ENCODE measurements at regions not wholly inside any gene's neighbourhood (a gene's known extent, or its start where the extent isn't known, plus 50 kb on each side); places are given as distances from the start of the nearest gene placed in this dataset.
"Not testable (repeated sequence)": the region's sequence is repeated elsewhere in the genome, so short reads cannot be mapped to it uniquely, and the experiment has no call there.

- Histone ChIP-seq H3K27ac (no peak overlapping the region), H2AFZ (no peak overlapping the region), H3K27me3 (ENCODE audit: control insufficient read depth, insufficient read depth, low read length) (no peaks in the 10 kb centered on the region), H3K4me2 (ENCODE audit: low read length) (no peak overlapping the region), H3K36me3 (ENCODE audit: control insufficient read depth, insufficient read depth, low read length) (no peaks in the 10 kb centered on the region), H3K9ac (no peak overlapping the region), H3K9me3 (ENCODE audit: control insufficient read depth, low read length) (no peaks in the 10 kb centered on the region), H3K4me3 (ENCODE audit: low read depth, low read length) (no peak overlapping the region), H3K4me1 (no peaks in the 10 kb centered on the region), H3K79me2 (no peaks in the 10 kb centered on the region)
- TF ChIP-seq, protein P1, sequence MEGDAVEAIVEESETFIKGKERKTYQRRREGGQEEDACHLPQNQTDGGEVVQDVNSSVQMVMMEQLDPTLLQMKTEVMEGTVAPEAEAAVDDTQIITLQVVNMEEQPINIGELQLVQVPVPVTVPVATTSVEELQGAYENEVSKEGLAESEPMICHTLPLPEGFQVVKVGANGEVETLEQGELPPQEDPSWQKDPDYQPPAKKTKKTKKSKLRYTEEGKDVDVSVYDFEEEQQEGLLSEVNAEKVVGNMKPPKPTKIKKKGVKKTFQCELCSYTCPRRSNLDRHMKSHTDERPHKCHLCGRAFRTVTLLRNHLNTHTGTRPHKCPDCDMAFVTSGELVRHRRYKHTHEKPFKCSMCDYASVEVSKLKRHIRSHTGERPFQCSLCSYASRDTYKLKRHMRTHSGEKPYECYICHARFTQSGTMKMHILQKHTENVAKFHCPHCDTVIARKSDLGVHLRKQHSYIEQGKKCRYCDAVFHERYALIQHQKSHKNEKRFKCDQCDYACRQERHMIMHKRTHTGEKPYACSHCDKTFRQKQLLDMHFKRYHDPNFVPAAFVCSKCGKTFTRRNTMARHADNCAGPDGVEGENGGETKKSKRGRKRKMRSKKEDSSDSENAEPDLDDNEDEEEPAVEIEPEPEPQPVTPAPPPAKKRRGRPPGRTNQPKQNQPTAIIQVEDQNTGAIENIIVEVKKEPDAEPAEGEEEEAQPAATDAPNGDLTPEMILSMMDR (IDR thresholded peaks at IDR 0.05): no peak
Observed at GRCh38 chr6:15751721-15752350, 89.0 kb upstream of the DTNBP1 start.

DNA sequence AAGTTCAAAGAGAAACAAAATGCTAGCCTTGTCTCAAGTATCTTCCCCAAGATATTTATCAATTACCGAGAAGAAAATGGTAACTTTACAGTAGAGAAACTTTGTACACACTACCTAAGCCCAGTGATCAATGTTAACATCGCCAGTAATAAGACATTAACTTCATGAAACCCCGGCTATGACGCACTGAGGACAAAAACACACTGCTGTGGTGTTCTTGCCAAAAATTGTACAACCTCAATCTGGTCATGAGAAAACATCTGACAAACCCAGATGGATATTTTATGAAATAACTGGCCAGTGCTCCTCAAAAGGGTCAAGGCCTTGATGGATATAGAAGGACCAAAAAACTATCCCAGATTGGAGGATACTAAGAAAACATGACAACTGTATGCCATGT, 85.5 kb upstream of the DTNBP1 start:
- Histone ChIP-seq H3K79me2 (no peaks in the 10 kb centered on the region), H3K36me3 (ENCODE audit: control insufficient read depth, insufficient read depth, low read length) (no peaks in the 10 kb centered on the region), H3K4me2 (ENCODE audit: low read length) (no peak overlapping the region), H3K27ac (no peak overlapping the region), H3K4me1 (no peaks in the 10 kb centered on the region), H3K9me3 (ENCODE audit: control insufficient read depth, low read length) (no peaks in the 10 kb centered on the region), H3K27me3 (ENCODE audit: control insufficient read depth, insufficient read depth, low read length) (no peaks in the 10 kb centered on the region), H3K4me3 (ENCODE audit: low read depth, low read length) (no peak overlapping the region), H3K9ac (no peak overlapping the region), H2AFZ (no peak overlapping the region)
- TF ChIP-seq, protein P1 (IDR thresholded peaks at IDR 0.05): no peak

GRCh38 chr6:15747354-15747883, 84.6 kb upstream of the DTNBP1 start:
- Histone ChIP-seq H3K27ac (no peak overlapping the region), H3K4me3 (ENCODE audit: low read depth, low read length) (no peak overlapping the region), H3K36me3 (ENCODE audit: control insufficient read depth, insufficient read depth, low read length) (no peaks in the 10 kb centered on the region), H3K4me2 (ENCODE audit: low read length) (no peak overlapping the region), H2AFZ (no peak overlapping the region), H3K27me3 (ENCODE audit: control insufficient read depth, insufficient read depth, low read length) (no peaks in the 10 kb centered on the region), H3K79me2 (no peaks in the 10 kb centered on the region), H3K9me3 (ENCODE audit: control insufficient read depth, low read length) (no peaks in the 10 kb centered on the region), H3K4me1 (no peaks in the 10 kb centered on the region), H3K9ac (no peak overlapping the region)
- TF ChIP-seq, protein P1 (IDR thresholded peaks at IDR 0.05): no peak

DNA sequence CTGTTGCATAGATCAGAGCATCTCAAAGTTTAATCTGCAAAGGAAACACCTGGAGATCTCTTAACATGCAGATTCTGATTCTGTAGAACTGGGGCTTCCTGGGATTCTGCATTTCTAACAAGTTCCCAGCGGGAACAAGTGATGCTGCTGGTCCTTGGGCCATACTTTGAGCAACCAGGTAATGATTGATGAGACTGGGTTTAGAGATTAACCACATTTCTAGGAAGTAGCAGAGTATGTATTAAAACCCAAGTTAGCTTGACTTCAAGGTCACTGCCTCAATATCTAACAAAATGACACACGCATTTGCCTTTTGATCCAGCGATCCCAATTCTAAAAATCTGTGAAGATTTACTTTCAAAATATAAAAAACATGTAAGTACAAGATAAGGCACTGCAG, 83.0 kb upstream of the DTNBP1 start:
- Histone ChIP-seq H3K4me2 (ENCODE audit: low read length) (no peak overlapping the region), H2AFZ (no peak overlapping the region), H3K9ac (no peak overlapping the region), H3K4me3 (ENCODE audit: low read depth, low read length) (no peak overlapping the region), H3K4me1 (no peaks in the 10 kb centered on the region), H3K79me2 (no peaks in the 10 kb centered on the region), H3K36me3 (ENCODE audit: control insufficient read depth, insufficient read depth, low read length) (no peaks in the 10 kb centered on the region), H3K27ac (no peak overlapping the region), H3K27me3 (ENCODE audit: control insufficient read depth, insufficient read depth, low read length) (no peaks in the 10 kb centered on the region), H3K9me3 (ENCODE audit: control insufficient read depth, low read length) (no peaks in the 10 kb centered on the region)
- TF ChIP-seq, protein P1 (IDR thresholded peaks at IDR 0.05): no peak

GRCh38 chr6:15744818-15745402, 82.1 kb upstream of the DTNBP1 start:
- no peaks in the 10 kb centered on the region for H3K79me2 ChIP-seq
- H3K36me3 ChIP-seq (ENCODE audit: control insufficient read depth, insufficient read depth, low read length): no peaks in the 10 kb centered on the region
- TF ChIP-seq, protein P1 (IDR thresholded peaks at IDR 0.05): no peak
- H3K4me1 ChIP-seq: no peaks in the 10 kb centered on the region
- no peaks in the 10 kb centered on the region for H3K27me3 ChIP-seq (ENCODE audit: control insufficient read depth, insufficient read depth, low read length)
- H3K4me2 ChIP-seq (ENCODE audit: low read length): no peak overlapping the region
- H3K9me3 ChIP-seq (ENCODE audit: control insufficient read depth, low read length): no peaks in the 10 kb centered on the region
- H3K9ac ChIP-seq: no peak overlapping the region
- no peak overlapping the region for H3K4me3 ChIP-seq (ENCODE audit: low read depth, low read length)
- no peak overlapping the region for H3K27ac ChIP-seq
- no peak overlapping the region for H2AFZ ChIP-seq

DNA sequence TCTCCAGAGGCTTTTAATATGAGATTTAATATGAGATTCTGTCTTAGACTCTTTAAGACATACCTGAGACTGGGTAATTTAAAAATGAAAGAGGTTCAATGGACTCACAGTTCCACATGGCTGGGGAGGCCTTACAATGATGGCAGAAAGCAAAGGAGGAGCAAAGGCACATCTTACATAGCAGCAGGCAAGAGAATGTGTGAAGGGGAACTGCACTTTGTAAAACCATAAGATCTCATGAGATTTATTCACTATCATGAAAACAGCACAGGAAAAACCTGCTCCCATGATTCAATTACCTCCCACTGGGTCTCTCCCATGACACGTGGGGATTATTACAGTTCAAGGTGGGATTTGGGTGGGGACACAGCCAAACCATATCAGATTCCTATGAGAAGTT, 79.2 kb upstream of the DTNBP1 start:
- not testable (repeated sequence) for H2AFZ ChIP-seq; H3K4me2 ChIP-seq (ENCODE audit: low read length); H3K36me3 ChIP-seq (ENCODE audit: control insufficient read depth, insufficient read depth, low read length); H3K9ac ChIP-seq; H3K4me3 ChIP-seq (ENCODE audit: low read depth, low read length); H3K9me3 ChIP-seq (ENCODE audit: control insufficient read depth, low read length); H3K79me2 ChIP-seq; H3K27me3 ChIP-seq (ENCODE audit: control insufficient read depth, insufficient read depth, low read length); H3K4me1 ChIP-seq; H3K27ac ChIP-seq

All from parathyroid adenoma (tissue), 2 donors.